ENCODE measurements at regions not wholly inside any gene's neighbourhood (a gene's known extent, or its start where the extent isn't known, plus 50 kb on each side); places are given as distances from the start of the nearest gene placed in this dataset.

DNA sequence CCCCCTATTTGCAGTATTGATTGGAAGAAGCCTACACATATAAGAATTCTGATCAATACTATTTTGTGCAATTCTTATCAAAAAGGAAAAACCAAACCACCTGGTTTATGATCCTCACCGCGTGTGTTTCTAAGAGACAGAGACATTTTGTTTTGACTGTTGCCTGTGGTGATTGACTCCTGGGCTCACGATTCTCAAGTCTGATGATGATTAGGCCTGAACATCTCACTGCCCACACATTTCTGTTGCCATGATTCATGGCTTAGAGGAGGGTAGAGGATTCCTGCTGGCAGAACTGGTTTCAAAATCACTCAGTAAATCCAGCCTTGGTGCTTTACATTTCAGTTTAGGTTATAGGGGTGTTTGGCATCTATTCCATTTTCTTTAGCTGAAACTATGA lies 88.3 kb upstream of the UBE3A start:
- H3K27ac ChIP-seq (ENCODE audit: low read length): no peak overlapping the region
- H3K4me3 ChIP-seq (ENCODE audit: low read length): no peak overlapping the region
- H3K36me3 ChIP-seq (replicated peaks; ENCODE audit: low read depth, low read length): no peaks in the 10 kb centered on the region
- H3K9me3 ChIP-seq (ENCODE audit: insufficient read depth, low read length): no peaks in the 10 kb centered on the region; the same call in 1 of the 2 replicates
- TF ChIP-seq EZH2phosphoT487 (IDR thresholded peaks at IDR 0.05; ENCODE audit: low read depth): no peak
- TF ChIP-seq, protein P1, sequence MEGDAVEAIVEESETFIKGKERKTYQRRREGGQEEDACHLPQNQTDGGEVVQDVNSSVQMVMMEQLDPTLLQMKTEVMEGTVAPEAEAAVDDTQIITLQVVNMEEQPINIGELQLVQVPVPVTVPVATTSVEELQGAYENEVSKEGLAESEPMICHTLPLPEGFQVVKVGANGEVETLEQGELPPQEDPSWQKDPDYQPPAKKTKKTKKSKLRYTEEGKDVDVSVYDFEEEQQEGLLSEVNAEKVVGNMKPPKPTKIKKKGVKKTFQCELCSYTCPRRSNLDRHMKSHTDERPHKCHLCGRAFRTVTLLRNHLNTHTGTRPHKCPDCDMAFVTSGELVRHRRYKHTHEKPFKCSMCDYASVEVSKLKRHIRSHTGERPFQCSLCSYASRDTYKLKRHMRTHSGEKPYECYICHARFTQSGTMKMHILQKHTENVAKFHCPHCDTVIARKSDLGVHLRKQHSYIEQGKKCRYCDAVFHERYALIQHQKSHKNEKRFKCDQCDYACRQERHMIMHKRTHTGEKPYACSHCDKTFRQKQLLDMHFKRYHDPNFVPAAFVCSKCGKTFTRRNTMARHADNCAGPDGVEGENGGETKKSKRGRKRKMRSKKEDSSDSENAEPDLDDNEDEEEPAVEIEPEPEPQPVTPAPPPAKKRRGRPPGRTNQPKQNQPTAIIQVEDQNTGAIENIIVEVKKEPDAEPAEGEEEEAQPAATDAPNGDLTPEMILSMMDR (IDR thresholded peaks at IDR 0.05; ENCODE audit: low read depth, low read length): no peak
- no peak overlapping the region for H3K4me2 ChIP-seq (ENCODE audit: low read length)
- H2AFZ ChIP-seq (ENCODE audit: low read depth, low read length): no peak overlapping the region
- no peaks in the 10 kb centered on the region for H4K20me1 ChIP-seq (ENCODE audit: insufficient read depth, low read length)
- no peaks in the 10 kb centered on the region for H3K79me2 ChIP-seq (ENCODE audit: low read length)
- no peak overlapping the region for H3K9ac ChIP-seq (ENCODE audit: low read length)
- H3K4me1 ChIP-seq (ENCODE audit: low read length): no peaks in the 10 kb centered on the region
- no peaks in the 10 kb centered on the region for H3K27me3 ChIP-seq (ENCODE audit: low read depth, low read length)

DNA sequence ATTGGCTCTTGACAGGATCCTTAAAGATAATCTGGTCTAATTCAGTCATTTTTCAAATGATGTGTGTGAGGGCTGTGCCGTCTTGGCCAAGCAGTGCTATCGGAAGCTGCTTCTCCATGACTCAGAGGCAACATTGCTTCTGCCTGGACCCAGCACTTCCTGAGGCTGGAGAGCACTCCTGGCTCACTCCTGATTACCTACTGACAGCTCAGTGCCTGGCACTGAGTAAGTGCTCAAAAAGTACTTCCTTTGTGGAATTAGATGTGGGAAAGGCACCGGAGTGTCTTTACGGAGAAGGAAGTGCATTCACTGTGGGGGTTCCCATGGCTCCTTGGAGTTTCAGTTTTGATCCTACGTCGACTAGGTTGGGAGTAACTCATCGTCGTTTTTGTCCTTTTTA lies 86.9 kb upstream of the UBE3A start:
- H3K27ac ChIP-seq (ENCODE audit: low read length): no peak overlapping the region
- H3K36me3 ChIP-seq (replicated peaks; ENCODE audit: low read depth, low read length): no peaks in the 10 kb centered on the region
- H3K9me3 ChIP-seq (ENCODE audit: insufficient read depth, low read length): no peaks in the 10 kb centered on the region; the same call in 1 of the 2 replicates
- H3K4me1 ChIP-seq (ENCODE audit: low read length): no peaks in the 10 kb centered on the region
- no peak overlapping the region for H3K4me3 ChIP-seq (ENCODE audit: low read length)
- H4K20me1 ChIP-seq (ENCODE audit: insufficient read depth, low read length): no peaks in the 10 kb centered on the region
- H3K27me3 ChIP-seq (ENCODE audit: low read depth, low read length): no peaks in the 10 kb centered on the region
- H2AFZ ChIP-seq (ENCODE audit: low read depth, low read length): no peak overlapping the region
- TF ChIP-seq EZH2phosphoT487 (IDR thresholded peaks at IDR 0.05; ENCODE audit: low read depth): no peak
- TF ChIP-seq, protein P1 (IDR thresholded peaks at IDR 0.05; ENCODE audit: low read depth, low read length): no peak
- H3K4me2 ChIP-seq (ENCODE audit: low read length): no peak overlapping the region
- no peaks in the 10 kb centered on the region for H3K79me2 ChIP-seq (ENCODE audit: low read length)
- no peak overlapping the region for H3K9ac ChIP-seq (ENCODE audit: low read length)

DNA sequence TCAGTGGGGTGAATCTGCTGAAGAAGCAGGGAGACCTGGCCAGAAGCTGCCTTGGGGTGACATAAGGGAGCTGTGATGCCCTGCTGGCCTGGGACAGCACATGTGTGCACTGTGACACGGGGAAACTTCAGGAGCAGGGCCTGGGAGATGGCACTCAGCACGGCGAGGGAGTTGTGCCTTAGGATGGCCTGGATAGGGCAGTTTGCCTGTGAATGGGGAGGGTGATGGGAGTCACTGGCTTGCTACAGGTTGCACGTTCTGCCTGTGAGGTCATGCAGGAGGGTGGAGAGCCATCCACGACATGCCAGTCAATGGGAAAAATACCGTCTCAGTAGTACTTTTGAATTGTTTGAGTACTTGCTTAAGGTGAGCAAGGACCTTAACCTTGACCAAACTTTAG lies 76.8 kb upstream of the UBE3A start:
- Histone ChIP-seq H3K27ac (ENCODE audit: low read length) (no peak overlapping the region), H3K79me2 (ENCODE audit: low read length) (no peaks in the 10 kb centered on the region), H3K9me3 (ENCODE audit: insufficient read depth, low read length) (no peaks in the 10 kb centered on the region), H3K4me2 (ENCODE audit: low read length) (no peak overlapping the region), H3K27me3 (ENCODE audit: low read depth, low read length) (no peaks in the 10 kb centered on the region), H2AFZ (ENCODE audit: low read depth, low read length) (no peak overlapping the region), H3K4me1 (ENCODE audit: low read length) (no peaks in the 10 kb centered on the region), H3K4me3 (ENCODE audit: low read length) (no peak overlapping the region), H3K9ac (ENCODE audit: low read length) (no peak overlapping the region), H3K36me3 (replicated peaks; ENCODE audit: low read depth, low read length) (no peaks in the 10 kb centered on the region), H4K20me1 (ENCODE audit: insufficient read depth, low read length) (no peaks in the 10 kb centered on the region)
- TF ChIP-seq, protein P1 (IDR thresholded peaks at IDR 0.05; ENCODE audit: low read depth, low read length): no peak
- TF ChIP-seq EZH2phosphoT487 (IDR thresholded peaks at IDR 0.05; ENCODE audit: low read depth): no peak

DNA sequence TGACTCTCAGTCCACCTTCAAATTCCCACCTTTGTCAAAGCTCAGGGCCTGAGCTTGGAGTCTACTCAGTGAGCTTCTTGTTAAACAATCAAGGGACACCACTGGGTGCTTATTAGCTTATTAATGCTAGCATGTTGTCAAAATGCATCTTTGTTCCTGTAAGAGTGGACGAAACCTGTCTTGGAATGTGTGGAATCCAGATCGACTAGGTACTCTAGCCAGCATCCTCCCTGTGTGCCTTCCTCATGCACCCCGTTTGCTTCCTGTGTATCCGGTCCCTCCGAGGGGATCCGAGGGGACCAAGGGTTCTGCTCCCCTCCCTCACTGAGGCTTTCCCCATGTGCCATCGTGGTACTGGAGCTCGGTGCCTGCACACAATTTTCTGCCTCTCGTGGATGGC lies 75.7 kb upstream of the UBE3A start:
- TF ChIP-seq, protein P1 (IDR thresholded peaks at IDR 0.05; ENCODE audit: low read depth, low read length): no peak

More for the DNA sequence above, 75.7 kb upstream of the UBE3A start:
- Histone ChIP-seq H3K27ac (ENCODE audit: low read length) (no peak overlapping the region), H3K4me1 (ENCODE audit: low read length) (no peaks in the 10 kb centered on the region), H3K9ac (ENCODE audit: low read length) (no peak overlapping the region), H2AFZ (ENCODE audit: low read depth, low read length) (no peak overlapping the region), H3K4me2 (ENCODE audit: low read length) (no peak overlapping the region), H3K4me3 (ENCODE audit: low read length) (no peak overlapping the region), H4K20me1 (ENCODE audit: insufficient read depth, low read length) (no peaks in the 10 kb centered on the region), H3K79me2 (ENCODE audit: low read length) (no peaks in the 10 kb centered on the region), H3K9me3 (ENCODE audit: insufficient read depth, low read length) (no peaks in the 10 kb centered on the region), H3K27me3 (ENCODE audit: low read depth, low read length) (0 out of 2 replicates have a peak, but pooled peaks cover under 1% of the 10 kb centered on the region), H3K36me3 (replicated peaks; ENCODE audit: low read depth, low read length) (no peaks in the 10 kb centered on the region)

All from OCI-LY3 (cell line).